ENCODE measurements at regions not wholly inside any gene's neighbourhood (a gene's known extent, or its start where the extent isn't known, plus 50 kb on each side); places are given as distances from the start of the nearest gene placed in this dataset.

DNA sequence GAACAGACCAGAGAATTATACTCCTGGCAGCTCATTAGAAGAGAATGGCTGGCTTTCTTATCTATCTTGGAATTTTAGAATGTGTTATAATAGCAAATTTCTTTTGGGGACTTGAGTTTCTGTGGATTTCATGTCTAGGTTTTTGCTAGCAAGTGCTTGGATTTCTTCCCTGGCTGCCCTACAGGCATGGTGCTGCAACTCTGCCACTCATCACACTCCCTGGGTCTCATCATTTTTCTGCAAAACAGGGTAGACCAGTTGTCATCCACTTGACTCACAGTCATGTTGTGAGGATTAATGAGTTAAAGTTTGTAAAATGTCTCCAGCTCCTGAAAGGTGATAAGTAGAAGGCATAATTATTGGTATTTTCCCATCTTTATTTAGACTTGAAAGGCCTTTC, 60.7 kb upstream of the LCORL start:
- peaks cover 1% of the 10 kb centered on the region for H3K9me3 Mint-ChIP-seq (ENCODE audit: unreplicated experiment)
- H3K4me1 Mint-ChIP-seq (ENCODE audit: low read depth, unreplicated experiment), result no peaks in the 10 kb centered on the region
- H3K36me3 Mint-ChIP-seq (ENCODE audit: unreplicated experiment), result no peaks in the 10 kb centered on the region
- DNase-seq, result no peak
- no peak overlapping the region for H3K27ac Mint-ChIP-seq (ENCODE audit: unreplicated experiment)
- no peak overlapping the region for H3K4me3 Mint-ChIP-seq (ENCODE audit: unreplicated experiment)
- peaks cover 1% of the 10 kb centered on the region for H3K27me3 Mint-ChIP-seq (ENCODE audit: unreplicated experiment)
- TF ChIP-seq, protein P1, sequence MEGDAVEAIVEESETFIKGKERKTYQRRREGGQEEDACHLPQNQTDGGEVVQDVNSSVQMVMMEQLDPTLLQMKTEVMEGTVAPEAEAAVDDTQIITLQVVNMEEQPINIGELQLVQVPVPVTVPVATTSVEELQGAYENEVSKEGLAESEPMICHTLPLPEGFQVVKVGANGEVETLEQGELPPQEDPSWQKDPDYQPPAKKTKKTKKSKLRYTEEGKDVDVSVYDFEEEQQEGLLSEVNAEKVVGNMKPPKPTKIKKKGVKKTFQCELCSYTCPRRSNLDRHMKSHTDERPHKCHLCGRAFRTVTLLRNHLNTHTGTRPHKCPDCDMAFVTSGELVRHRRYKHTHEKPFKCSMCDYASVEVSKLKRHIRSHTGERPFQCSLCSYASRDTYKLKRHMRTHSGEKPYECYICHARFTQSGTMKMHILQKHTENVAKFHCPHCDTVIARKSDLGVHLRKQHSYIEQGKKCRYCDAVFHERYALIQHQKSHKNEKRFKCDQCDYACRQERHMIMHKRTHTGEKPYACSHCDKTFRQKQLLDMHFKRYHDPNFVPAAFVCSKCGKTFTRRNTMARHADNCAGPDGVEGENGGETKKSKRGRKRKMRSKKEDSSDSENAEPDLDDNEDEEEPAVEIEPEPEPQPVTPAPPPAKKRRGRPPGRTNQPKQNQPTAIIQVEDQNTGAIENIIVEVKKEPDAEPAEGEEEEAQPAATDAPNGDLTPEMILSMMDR (IDR thresholded peaks at IDR 0.05; ENCODE audit: partially characterized antibody, unreplicated experiment), result no peak

DNA sequence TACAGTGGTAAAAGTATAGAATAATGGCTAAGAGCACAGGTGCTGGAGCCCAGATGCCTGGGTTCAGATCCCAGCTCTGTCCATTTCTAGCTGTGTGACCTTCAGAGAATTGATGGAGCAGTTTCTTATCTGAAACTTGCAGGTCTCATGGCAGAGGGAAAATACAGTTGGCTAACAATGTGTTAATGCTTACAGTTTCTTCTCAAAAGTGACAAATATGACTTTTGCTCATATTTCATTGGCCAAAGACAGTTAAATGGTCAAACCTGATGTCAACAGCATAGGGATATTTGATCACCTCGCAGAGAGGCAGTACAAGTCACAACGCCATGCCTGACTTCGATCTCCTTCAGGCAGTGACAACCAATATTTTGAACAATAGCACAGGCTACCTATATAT, 60.2 kb upstream of the LCORL start:
- Mint-ChIP-seq H3K36me3 (ENCODE audit: unreplicated experiment) (no peaks in the 10 kb centered on the region), H3K9me3 (ENCODE audit: unreplicated experiment) (no peaks in the 10 kb centered on the region), H3K4me3 (ENCODE audit: unreplicated experiment) (no peak overlapping the region), H3K27me3 (ENCODE audit: unreplicated experiment) (peaks cover 1% of the 10 kb centered on the region), H3K27ac (ENCODE audit: unreplicated experiment) (no peak overlapping the region), H3K4me1 (ENCODE audit: low read depth, unreplicated experiment) (no peaks in the 10 kb centered on the region)
- TF ChIP-seq, protein P1 (IDR thresholded peaks at IDR 0.05; ENCODE audit: partially characterized antibody, unreplicated experiment), result no peak
- DNase-seq, result no peak

DNA sequence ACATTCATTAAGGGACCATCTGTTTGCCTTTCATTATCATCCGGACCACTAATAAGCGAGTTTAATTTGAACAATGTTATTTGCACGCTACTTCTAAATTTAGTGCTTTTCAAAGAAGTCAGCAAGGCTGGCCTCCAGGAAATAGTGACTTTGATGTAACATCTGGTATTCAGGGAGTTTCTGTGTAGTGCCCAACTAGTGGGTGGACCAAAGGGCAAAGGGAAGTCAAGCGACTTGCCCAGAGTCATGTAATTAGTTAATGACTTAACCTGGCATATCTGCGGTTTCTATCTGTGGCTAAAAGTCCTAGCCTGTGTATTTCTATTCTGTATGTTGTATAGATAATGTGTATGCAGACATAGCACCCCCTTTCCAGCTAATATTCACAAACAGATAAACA, 56.3 kb upstream of the LCORL start:
- Mint-ChIP-seq H3K4me1 (ENCODE audit: low read depth, unreplicated experiment) (no peaks in the 10 kb centered on the region), H3K9me3 (ENCODE audit: unreplicated experiment) (no peaks in the 10 kb centered on the region), H3K4me3 (ENCODE audit: unreplicated experiment) (no peak overlapping the region), H3K27ac (ENCODE audit: unreplicated experiment) (no peak overlapping the region), H3K27me3 (ENCODE audit: unreplicated experiment) (peaks cover 1% of the 10 kb centered on the region), H3K36me3 (ENCODE audit: unreplicated experiment) (no peaks in the 10 kb centered on the region)
- TF ChIP-seq, protein P1 (IDR thresholded peaks at IDR 0.05; ENCODE audit: partially characterized antibody, unreplicated experiment), result no peak
- DNase-seq, result no peak

DNA sequence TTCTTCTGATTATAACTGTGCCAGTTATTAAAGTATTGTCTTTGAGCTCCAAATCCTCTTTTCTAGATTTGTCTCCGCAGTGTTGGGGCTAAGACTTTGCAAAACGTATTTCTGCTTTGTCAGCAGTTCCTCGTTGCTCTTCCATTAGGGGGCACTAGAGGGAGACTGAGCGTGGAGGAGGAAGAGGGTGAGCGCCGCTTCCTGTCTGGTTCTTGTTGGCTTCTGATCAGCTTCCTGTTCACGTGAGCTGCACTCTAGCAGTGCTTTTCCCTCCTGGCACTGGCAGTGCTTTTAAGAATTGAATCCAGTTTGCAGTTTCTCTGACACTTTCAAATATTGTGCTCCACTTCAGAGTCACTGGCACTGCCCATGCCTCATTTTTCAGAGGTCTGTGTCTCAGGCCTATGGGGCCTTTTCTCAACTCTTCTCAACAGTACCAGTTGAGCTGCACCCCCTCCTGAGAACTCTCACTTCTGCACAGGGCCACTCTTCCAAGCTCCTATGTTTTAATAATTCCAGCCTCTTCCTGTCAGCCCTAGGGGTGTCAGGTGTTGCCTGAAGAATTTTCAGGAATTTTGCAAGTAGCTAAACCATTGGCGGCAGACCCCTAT, 54.4 kb upstream of the LCORL start:
- Mint-ChIP-seq H3K4me3 (ENCODE audit: unreplicated experiment) (no peak overlapping the region), H3K36me3 (ENCODE audit: unreplicated experiment) (no peaks in the 10 kb centered on the region), H3K9me3 (ENCODE audit: unreplicated experiment) (no peaks in the 10 kb centered on the region), H3K27ac (ENCODE audit: unreplicated experiment) (no peak overlapping the region), H3K27me3 (ENCODE audit: unreplicated experiment) (peaks cover 4% of the 10 kb centered on the region), H3K4me1 (ENCODE audit: low read depth, unreplicated experiment) (no peaks in the 10 kb centered on the region)
- TF ChIP-seq, protein P1 (IDR thresholded peaks at IDR 0.05; ENCODE audit: partially characterized antibody, unreplicated experiment), result peak; percentile 31
- no peak for DNase-seq

DNA sequence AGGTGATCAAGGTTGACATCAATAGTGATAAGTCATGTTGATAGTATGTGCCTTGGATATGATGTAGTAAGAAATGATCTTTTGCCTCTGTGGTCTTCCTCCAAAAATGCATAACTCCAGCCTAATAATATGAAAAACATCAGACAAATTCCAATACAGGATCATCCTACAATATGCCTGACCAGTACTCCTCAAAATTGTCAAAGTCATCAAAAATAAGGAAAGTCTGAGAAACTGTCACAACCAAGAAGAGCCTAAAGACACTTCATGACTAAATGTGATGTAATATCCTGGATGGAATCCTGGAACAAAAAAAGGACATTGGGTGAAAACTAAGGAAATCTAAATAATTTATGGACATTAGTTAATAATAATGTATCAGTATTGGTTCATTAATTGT, 50.3 kb upstream of the LCORL start:
- Mint-ChIP-seq H3K27me3 (ENCODE audit: unreplicated experiment) (peaks cover 5% of the 10 kb centered on the region), H3K9me3 (ENCODE audit: unreplicated experiment) (no peaks in the 10 kb centered on the region), H3K4me1 (ENCODE audit: low read depth, unreplicated experiment) (no peaks in the 10 kb centered on the region), H3K36me3 (ENCODE audit: unreplicated experiment) (no peaks in the 10 kb centered on the region), H3K27ac (ENCODE audit: unreplicated experiment) (no peak overlapping the region), H3K4me3 (ENCODE audit: unreplicated experiment) (no peak overlapping the region)
- TF ChIP-seq, protein P1 (IDR thresholded peaks at IDR 0.05; ENCODE audit: partially characterized antibody, unreplicated experiment), result no peak
- DNase-seq, result no peak

Data from glutamatergic neuron (in vitro differentiated cells).